GM06990 (cell line): ENCODE measurements at regions not wholly inside any gene's neighbourhood (a gene's known extent, or its start where the extent isn't known, plus 50 kb on each side); places are given as distances from the start of the nearest gene placed in this dataset.

Source experiments
- DNase-seq: peaks from one replicate; pipeline ENCODE4 v3.0.0-alpha.2; 2011; ENCODE audit not compliant: insufficient read length; ENCODE audit errors: extremely low read depth
- H3K27me3 ChIP-seq: replicated peaks from 2 replicates; pipeline ENCODE4 v1.6.0; 2011; ENCODE audit warnings: low read length; ENCODE audit not compliant: control insufficient read depth, insufficient read depth
- H3K36me3 ChIP-seq: 2 replicates; pipeline ENCODE4 v1.5.1; 2011; ENCODE audit warnings: low read length; ENCODE audit not compliant: control insufficient read depth, insufficient read depth
- H3K4me3 ChIP-seq: replicated peaks from 2 replicates; pipeline ENCODE4 v1.5.1; 2011; ENCODE audit warnings: low read depth, mild to moderate bottlenecking, control low read depth, low read length
- TF ChIP-seq, protein P1 (sequence below): IDR thresholded peaks from 2 replicates; pipeline ENCODE4 v1.5.1; 2011; ENCODE audit warnings: low read length, control low read depth, mild to moderate bottlenecking, inconsistent platforms; ENCODE audit not compliant: insufficient read depth, poor library complexity, severe bottlenecking

DNA sequence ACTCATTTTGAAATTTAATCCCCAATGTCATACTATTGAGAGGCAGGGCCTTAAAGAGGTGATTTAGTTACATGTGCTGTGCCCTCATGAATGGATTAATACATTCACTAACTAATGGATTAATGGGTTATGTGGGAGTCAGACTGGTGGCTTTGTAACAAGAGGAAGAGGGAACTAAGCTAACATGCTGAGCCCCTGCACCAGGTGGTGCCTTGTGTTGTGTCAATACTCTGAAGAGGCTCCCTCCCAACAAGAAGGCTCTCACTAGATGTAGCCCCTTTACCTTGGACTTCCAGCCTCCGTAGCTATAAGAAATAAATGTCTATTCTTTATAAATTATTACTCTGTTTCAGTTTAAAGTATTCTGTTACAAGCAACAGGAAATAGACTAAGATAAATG, 411.9 kb upstream of the EMCN start:
- Histone ChIP-seq H3K36me3 (no peaks in the 10 kb centered on the region), H3K4me3 (no peak overlapping the region), H3K27me3 (no peaks in the 10 kb centered on the region)
- TF ChIP-seq, protein P1, sequence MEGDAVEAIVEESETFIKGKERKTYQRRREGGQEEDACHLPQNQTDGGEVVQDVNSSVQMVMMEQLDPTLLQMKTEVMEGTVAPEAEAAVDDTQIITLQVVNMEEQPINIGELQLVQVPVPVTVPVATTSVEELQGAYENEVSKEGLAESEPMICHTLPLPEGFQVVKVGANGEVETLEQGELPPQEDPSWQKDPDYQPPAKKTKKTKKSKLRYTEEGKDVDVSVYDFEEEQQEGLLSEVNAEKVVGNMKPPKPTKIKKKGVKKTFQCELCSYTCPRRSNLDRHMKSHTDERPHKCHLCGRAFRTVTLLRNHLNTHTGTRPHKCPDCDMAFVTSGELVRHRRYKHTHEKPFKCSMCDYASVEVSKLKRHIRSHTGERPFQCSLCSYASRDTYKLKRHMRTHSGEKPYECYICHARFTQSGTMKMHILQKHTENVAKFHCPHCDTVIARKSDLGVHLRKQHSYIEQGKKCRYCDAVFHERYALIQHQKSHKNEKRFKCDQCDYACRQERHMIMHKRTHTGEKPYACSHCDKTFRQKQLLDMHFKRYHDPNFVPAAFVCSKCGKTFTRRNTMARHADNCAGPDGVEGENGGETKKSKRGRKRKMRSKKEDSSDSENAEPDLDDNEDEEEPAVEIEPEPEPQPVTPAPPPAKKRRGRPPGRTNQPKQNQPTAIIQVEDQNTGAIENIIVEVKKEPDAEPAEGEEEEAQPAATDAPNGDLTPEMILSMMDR, result no peak
- no peak for DNase-seq

DNA sequence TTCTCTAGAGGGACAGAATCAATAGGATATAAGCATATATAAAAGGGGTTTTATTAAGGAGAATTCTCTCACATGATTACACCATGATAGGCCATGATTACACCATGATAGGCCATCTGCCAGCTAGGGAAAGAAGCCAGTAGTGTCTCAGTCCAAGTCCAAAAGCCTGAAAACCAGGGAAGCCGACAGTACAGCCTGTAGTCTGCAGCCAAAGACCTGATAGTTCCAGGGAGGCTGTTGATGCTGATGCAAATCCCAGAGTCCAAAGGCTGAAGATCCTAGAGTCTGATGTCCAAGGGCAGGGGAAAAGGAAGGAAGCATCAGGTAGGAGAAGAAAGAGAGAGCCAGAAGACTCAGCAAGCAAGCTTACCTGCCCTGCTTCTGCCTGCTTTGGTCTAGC, 411.3 kb upstream of the EMCN start:
- no peaks in the 10 kb centered on the region for H3K27me3 ChIP-seq
- H3K36me3 ChIP-seq, result no peaks in the 10 kb centered on the region
- TF ChIP-seq, protein P1, result no peak
- DNase-seq, result no peak
- H3K4me3 ChIP-seq, result no peak overlapping the region

DNA sequence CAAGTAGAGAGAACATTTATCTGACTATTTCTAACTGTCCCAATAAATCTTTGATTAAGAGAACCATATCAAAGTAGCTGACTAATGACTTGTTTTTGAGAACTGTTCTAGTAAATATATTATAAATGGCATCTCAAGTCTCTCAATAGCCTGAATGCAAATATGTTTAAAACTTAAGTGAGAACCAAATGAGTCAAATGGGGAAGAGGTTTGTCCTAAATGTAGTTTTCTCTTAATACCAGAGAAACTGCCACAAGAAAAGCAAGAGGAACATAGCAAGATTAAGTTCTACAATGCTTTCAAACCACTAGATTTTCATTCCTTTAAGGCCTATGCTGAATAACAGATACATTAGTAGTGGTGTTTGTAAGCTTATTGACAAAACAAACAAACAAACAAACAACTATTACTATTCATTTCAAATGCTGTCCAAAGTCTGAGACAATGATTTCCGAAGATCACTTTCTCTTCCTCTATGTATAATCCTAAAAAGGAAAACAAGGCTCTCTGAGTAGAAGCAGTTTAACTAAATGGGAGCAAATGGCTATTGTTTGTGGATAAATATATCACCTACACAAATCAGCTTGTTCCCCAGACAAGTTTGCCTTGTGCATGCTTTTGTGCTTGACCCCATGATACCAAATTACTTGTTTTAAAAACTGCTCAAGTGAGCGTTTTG, 408.4 kb upstream of the EMCN start:
- no peak for DNase-seq
- no peaks in the 10 kb centered on the region for H3K36me3 ChIP-seq
- H3K27me3 ChIP-seq, result no peaks in the 10 kb centered on the region
- TF ChIP-seq, protein P1, result no peak
- H3K4me3 ChIP-seq, result no peak overlapping the region

DNA sequence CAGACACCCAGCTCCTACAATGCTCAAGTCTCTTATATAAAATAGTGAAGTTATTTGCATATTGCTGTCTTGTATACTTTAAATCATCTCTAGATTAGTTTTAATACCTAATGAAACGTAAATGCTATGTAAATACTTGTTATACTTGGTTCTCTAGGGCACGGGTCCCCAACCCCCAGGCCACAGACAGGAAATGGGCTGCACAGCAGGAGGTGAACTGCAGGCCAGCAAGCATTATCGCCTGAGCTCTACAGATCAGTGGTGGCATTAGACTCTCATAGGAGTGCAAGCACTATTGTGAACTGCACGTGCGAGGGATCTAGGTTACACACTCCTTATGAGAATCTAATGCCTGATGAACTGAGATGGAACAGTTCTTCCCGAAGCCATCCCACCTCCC, 395.9 kb upstream of the EMCN start:
- H3K27me3 ChIP-seq, result no peaks in the 10 kb centered on the region
- TF ChIP-seq, protein P1, result no peak
- no peaks in the 10 kb centered on the region for H3K36me3 ChIP-seq
- no peak overlapping the region for H3K4me3 ChIP-seq
- DNase-seq, result no peak

DNA sequence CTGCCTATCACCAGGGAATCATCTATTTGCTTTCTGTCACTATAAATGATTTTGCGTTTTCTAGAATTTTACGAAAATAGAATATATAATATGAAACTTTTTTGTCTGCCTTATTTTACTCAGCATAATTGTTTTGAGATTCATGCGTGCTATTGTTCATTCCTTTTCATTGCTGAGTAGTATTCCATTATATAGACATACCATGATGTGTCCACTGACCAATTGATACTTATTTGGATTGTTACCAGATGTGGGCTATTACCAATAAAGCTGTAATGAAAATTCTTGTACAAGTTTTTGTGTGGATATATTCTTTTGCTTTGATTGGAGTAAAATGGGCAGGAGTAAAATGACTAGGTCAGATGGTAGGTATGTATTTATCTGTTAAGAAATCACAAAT, 390.7 kb upstream of the EMCN start:
- no peak for DNase-seq
- Histone ChIP-seq H3K4me3 (no peak overlapping the region), H3K27me3 (no peaks in the 10 kb centered on the region), H3K36me3 (no peaks in the 10 kb centered on the region)
- TF ChIP-seq, protein P1, result no peak
